Activated B cell treated with CpG ODN at 0.5 μM for 24 hours (primary cell): ENCODE measurements at regions not wholly inside any gene's neighbourhood (a gene's known extent, or its start where the extent isn't known, plus 50 kb on each side); places are given as distances from the start of the nearest gene placed in this dataset.

Experiments
- ATAC-seq: fragments of 200-7000 bp; cut with Tn5 transposase; one replicate; pipeline ENCODE4 v1.10.0; 2021; ENCODE audit warnings: low read depth, mild to moderate bottlenecking, moderate library complexity
- CTCF ChIA-PET: fragments of 350-600 bp; sonication (Branson Sonifier 250); formaldehyde crosslinking; loops from one replicate; lab custom pipeline; 2021; ENCODE audit warnings: antibody characterized with exemption; lab: Charles Lee
- POLR2A ChIA-PET: fragments of 350-600 bp; sonication (Branson Sonifier 250); formaldehyde crosslinking; loops from one replicate; lab custom pipeline; 2021; ENCODE audit warnings: antibody characterized with exemption; lab: Charles Lee
- DNase-seq: peaks from one replicate; pipeline ENCODE4 v3.0.0; 2022
- H3K27ac Mint-ChIP-seq: one replicate; pipeline ENCODE4 v1.8.0; 2020; ENCODE audit warnings: mixed read lengths
- H3K27me3 Mint-ChIP-seq: one replicate; pipeline ENCODE4 v1.8.0; 2021; ENCODE audit warnings: mixed read lengths
- H3K36me3 Mint-ChIP-seq: one replicate; pipeline ENCODE4 v1.8.0; 2021; ENCODE audit warnings: low read depth, mixed read lengths
- H3K4me1 Mint-ChIP-seq: one replicate; pipeline ENCODE4 v1.8.0; 2021; ENCODE audit warnings: mixed read lengths
- H3K4me3 Mint-ChIP-seq: one replicate; pipeline ENCODE4 v1.8.0; 2020; ENCODE audit warnings: mild to moderate bottlenecking, mixed read lengths
- H3K9me3 Mint-ChIP-seq: one replicate; pipeline ENCODE4 v1.8.0; 2020; ENCODE audit warnings: mixed read lengths
- intact Hi-C: fragments of 100-400 bp; cut with micrococcal nuclease; formaldehyde crosslinking; loops from one replicate; pipeline ENCODE4 v1.15.1; 2024
- TF ChIP-seq, protein P1 (sequence below): fragments of 200-600 bp; IDR thresholded peaks from one replicate; pipeline ENCODE4 v1.8.0; 2022; ENCODE audit warnings: antibody characterized with exemption, mild to moderate bottlenecking

DNA sequence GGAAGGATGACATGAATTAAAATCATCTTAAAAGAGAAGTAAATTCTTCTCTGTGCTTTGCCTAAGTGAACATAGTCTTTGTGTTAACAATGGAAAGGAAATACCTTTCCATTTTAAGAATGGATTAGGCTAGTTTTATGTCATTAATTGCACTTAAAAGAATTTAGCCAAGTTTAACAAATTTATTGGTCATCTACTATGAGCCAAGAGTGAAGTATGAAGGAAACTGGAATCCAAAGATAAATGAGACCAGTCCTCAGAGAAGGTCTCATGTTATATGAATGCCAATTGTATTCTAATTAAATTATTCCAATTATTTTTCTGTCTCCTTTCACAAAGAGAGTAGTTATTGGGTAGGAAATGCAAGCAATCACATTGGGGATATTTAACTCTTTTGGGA is 741.3 kb upstream of the SOX9 start:
- DNase-seq (no peak), ATAC-seq (no peak)
- TF ChIP-seq, protein P1, sequence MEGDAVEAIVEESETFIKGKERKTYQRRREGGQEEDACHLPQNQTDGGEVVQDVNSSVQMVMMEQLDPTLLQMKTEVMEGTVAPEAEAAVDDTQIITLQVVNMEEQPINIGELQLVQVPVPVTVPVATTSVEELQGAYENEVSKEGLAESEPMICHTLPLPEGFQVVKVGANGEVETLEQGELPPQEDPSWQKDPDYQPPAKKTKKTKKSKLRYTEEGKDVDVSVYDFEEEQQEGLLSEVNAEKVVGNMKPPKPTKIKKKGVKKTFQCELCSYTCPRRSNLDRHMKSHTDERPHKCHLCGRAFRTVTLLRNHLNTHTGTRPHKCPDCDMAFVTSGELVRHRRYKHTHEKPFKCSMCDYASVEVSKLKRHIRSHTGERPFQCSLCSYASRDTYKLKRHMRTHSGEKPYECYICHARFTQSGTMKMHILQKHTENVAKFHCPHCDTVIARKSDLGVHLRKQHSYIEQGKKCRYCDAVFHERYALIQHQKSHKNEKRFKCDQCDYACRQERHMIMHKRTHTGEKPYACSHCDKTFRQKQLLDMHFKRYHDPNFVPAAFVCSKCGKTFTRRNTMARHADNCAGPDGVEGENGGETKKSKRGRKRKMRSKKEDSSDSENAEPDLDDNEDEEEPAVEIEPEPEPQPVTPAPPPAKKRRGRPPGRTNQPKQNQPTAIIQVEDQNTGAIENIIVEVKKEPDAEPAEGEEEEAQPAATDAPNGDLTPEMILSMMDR, result no peak
- no peaks in the 10 kb centered on the region for H3K4me1 Mint-ChIP-seq
- H3K27me3 Mint-ChIP-seq, result no peaks in the 10 kb centered on the region
- H3K9me3 Mint-ChIP-seq, result peaks cover 5% of the 10 kb centered on the region
- ChIA-PET CTCF (no interaction called here), POLR2A (no interaction called here)
- H3K27ac Mint-ChIP-seq, result no peak overlapping the region
- no peaks in the 10 kb centered on the region for H3K36me3 Mint-ChIP-seq
- intact Hi-C loops, result no loop called here
- no peak overlapping the region for H3K4me3 Mint-ChIP-seq

DNA sequence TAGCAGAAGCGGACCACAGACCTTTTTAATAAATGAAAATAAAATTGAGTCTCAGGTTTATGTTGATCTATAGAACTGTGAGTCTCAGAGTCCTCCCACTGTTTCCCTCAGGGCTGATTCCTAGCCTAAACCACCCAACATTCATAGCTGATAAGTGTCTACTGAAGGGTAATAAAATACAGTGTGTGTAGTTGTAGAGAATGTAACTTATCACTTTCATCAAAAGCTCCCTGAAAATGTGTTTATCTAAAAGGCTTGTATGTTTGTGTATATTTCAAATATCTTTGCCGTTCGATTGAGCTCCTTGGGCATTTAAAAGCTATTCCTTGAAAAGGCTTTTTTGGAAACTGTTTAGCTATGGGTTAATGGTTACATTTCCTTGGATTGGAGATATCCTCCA is 740.3 kb upstream of the SOX9 start:
- Mint-ChIP-seq H3K27me3 (no peaks in the 10 kb centered on the region), H3K27ac (no peak overlapping the region), H3K4me1 (no peaks in the 10 kb centered on the region), H3K4me3 (no peak overlapping the region), H3K36me3 (no peaks in the 10 kb centered on the region), H3K9me3 (peaks cover 5% of the 10 kb centered on the region)
- ChIA-PET CTCF (no interaction called here), POLR2A (no interaction called here)
- TF ChIP-seq, protein P1, result no peak
- no peak for ATAC-seq
- intact Hi-C loops, result no loop called here
- no peak for DNase-seq

DNA sequence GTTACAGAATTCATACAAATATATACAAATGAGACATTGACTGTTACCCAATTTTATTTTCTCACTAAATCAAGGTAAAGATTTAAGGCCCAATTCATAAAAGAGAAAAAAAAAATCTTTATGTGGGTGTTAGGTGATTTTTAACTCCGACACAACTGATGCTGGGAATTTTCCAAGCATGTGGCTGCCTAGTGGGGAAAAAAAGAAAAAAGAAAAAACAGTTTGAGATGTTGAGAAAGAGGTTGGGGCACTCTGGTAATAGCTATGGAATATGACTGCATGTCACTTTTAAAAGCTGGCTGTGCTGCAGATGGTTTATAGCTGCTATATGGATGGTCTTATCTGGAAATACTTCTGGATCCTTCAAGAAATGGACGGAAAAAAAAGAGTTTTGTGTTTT is 739.9 kb upstream of the SOX9 start:
- intact Hi-C loops, result no loop called here
- ATAC-seq, result no peak
- Mint-ChIP-seq H3K36me3 (no peaks in the 10 kb centered on the region), H3K27me3 (no peaks in the 10 kb centered on the region), H3K27ac (no peak overlapping the region), H3K4me1 (no peaks in the 10 kb centered on the region), H3K4me3 (no peak overlapping the region), H3K9me3 (peaks cover 4% of the 10 kb centered on the region)
- POLR2A ChIA-PET, result no interaction called here
- TF ChIP-seq, protein P1, result no peak
- DNase-seq, result no peak
- CTCF ChIA-PET, result no interaction called here

DNA sequence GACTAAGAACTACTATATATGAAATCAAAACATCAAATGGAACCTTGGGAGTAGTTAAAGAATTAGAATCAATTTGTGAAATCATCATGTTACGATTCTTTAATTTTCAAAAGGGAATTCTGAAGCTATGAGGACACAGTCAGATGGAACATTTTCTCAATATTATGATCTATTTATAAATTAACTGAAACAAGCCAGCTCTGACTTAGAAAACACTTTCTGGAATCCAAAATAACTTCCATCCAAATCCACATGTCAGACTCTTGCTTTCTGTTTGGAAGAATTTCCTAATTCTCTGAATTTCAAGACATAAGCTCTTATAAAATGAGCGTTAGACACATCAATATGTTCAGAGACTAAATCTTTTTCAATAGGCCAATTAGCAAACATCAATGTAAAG is 737.7 kb upstream of the SOX9 start:
- TF ChIP-seq, protein P1, result no peak
- ChIA-PET POLR2A (no interaction called here), CTCF (no interaction called here)
- H3K36me3 Mint-ChIP-seq, result no peaks in the 10 kb centered on the region
- H3K4me1 Mint-ChIP-seq, result no peaks in the 10 kb centered on the region
- no peaks in the 10 kb centered on the region for H3K27me3 Mint-ChIP-seq
- peaks cover 2% of the 10 kb centered on the region for H3K9me3 Mint-ChIP-seq
- no peak overlapping the region for H3K27ac Mint-ChIP-seq
- ATAC-seq (no peak), DNase-seq (no peak)
- intact Hi-C loops, result no loop called here
- H3K4me3 Mint-ChIP-seq, result no peak overlapping the region

DNA sequence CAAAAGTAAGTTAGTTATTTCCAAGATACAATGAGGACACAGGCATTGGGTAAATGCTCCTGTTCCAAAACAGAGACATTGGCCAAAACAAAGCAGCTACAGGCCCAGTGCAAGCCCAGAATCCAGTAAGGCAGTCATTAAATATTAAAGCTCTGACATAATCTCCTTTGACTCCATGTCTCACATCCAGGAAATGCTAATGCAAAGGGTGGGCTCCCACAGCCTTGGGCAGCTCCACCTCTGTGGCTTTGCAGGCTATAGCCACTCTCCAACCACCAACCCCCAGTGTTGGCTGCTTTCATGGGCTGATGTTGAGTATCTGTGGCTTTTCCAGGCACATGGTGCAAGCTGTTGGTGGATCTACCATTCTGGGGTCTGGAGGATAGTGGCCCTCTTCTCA is 733.4 kb upstream of the SOX9 start:
- ChIA-PET CTCF (no interaction called here), POLR2A (no interaction called here)
- ATAC-seq (no peak), DNase-seq (no peak)
- TF ChIP-seq, protein P1, result no peak
- no peaks in the 10 kb centered on the region for H3K36me3 Mint-ChIP-seq
- H3K27me3 Mint-ChIP-seq, result no peaks in the 10 kb centered on the region
- no peak overlapping the region for H3K4me3 Mint-ChIP-seq
- H3K9me3 Mint-ChIP-seq, result peaks cover 8% of the 10 kb centered on the region
- H3K4me1 Mint-ChIP-seq, result no peaks in the 10 kb centered on the region
- no peak overlapping the region for H3K27ac Mint-ChIP-seq
- intact Hi-C loops, result no loop called here
